Vagina (tissue), 2 donors: ENCODE measurements at regions not wholly inside any gene's neighbourhood (a gene's known extent, or its start where the extent isn't known, plus 50 kb on each side); places are given as distances from the start of the nearest gene placed in this dataset.

Experiments used
- POLR2A ChIP-seq, 2 donors: fragments of 450-650 bp; IDR thresholded peaks; one replicate each; pipeline ENCODE4 v1.6.1; 2017; ENCODE audit warnings: antibody characterized with exemption in 2 of 2, mild to moderate bottlenecking in 2 of 2, moderate library complexity in 2 of 2
- POLR2AphosphoS5 ChIP-seq, 2 donors: sonication (generic); formaldehyde crosslinking; IDR thresholded peaks; one replicate each; pipeline ENCODE4 v1.9.0; 2017; ENCODE audit warnings: antibody characterized with exemption in 2 of 2, mild to moderate bottlenecking in 2 of 2, low read depth in 1 of 2; ENCODE audit not compliant: insufficient read depth in 1 of 2
- TF ChIP-seq, protein P1 (sequence below), 3 experiments: fragments of 450-650 bp in 2 of 3; fragments of 200-600 bp in 1 of 3; sonication (generic) in 1 of 3; IDR thresholded peaks; one replicate each; pipeline ENCODE4 v1.5.1; 2017 to 2019; ENCODE audit warnings: antibody characterized with exemption in 3 of 3, mild to moderate bottlenecking in 2 of 3, moderate library complexity in 2 of 3

DNA sequence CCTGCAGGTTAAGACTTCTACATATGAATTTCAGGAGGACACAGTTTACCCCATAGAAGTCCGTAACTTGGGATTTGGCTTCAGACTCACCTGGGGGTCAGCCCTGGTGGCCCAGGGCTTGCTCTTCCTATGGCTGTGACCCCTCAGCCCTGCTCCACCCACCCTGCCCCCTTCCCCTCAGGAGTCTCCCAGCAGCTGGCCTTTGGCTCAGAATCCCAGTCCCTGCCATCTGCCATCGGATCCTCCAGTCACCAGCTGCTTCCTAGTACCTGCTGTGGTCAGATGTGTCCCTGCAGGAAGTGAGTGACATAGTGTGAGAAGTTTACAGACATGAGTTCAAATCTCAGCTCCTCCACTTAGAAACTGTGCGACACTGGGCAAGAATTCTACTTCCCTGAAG lies 332.6 kb downstream of the NPHP4 start:
- TF ChIP-seq, protein P1, sequence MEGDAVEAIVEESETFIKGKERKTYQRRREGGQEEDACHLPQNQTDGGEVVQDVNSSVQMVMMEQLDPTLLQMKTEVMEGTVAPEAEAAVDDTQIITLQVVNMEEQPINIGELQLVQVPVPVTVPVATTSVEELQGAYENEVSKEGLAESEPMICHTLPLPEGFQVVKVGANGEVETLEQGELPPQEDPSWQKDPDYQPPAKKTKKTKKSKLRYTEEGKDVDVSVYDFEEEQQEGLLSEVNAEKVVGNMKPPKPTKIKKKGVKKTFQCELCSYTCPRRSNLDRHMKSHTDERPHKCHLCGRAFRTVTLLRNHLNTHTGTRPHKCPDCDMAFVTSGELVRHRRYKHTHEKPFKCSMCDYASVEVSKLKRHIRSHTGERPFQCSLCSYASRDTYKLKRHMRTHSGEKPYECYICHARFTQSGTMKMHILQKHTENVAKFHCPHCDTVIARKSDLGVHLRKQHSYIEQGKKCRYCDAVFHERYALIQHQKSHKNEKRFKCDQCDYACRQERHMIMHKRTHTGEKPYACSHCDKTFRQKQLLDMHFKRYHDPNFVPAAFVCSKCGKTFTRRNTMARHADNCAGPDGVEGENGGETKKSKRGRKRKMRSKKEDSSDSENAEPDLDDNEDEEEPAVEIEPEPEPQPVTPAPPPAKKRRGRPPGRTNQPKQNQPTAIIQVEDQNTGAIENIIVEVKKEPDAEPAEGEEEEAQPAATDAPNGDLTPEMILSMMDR (IDR thresholded peaks at IDR 0.05), result no peak
- no peak for TF ChIP-seq POLR2AphosphoS5 (IDR thresholded peaks at IDR 0.05; ENCODE audit: insufficient read depth in 1 of 2, low read depth in 1 of 2)
- TF ChIP-seq POLR2A (IDR thresholded peaks at IDR 0.05), result no peak
